Mammary epithelial cell (primary cell): ENCODE measurements at regions not wholly inside any gene's neighbourhood (a gene's known extent, or its start where the extent isn't known, plus 50 kb on each side); places are given as distances from the start of the nearest gene placed in this dataset.

Experiments
- CTCF ChIP-seq, 2 donors: IDR thresholded peaks in 1 of 2; conservative IDR thresholded peaks in 1 of 2; 2 replicates each; pipeline ENCODE4 v1.5.1; 2011 to 2012; ENCODE audit warnings: inconsistent platforms in 2 of 2, low read length in 2 of 2, mild to moderate bottlenecking in 2 of 2, control low read depth in 1 of 2, low read depth in 1 of 2; ENCODE audit not compliant: insufficient read depth in 1 of 2; ENCODE audit errors: extremely low read depth in 1 of 2
- EZH2 ChIP-seq: IDR thresholded peaks from 2 replicates; pipeline ENCODE4 v1.6.1; 2012; ENCODE audit warnings: low read length, inconsistent platforms, borderline replicate concordance

DNA sequence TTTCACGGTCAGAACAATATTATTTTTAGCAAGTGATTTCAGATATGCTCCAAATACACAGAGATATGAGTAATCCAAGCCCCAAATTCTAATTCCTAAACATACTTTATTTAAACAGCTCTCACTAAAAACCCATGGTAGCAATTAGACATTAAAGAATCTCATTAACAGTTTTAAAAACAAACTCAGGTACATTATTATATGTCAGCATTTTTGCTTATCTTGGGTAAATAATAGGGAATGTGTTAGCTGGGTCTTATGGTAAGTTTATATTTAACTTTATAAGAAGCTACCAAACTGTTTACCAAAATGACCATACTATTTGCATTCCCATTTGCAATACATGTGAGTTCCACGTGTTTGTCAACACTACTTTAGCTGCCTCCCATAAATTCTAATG, 511.1 kb downstream of the HTR1A start:
- no peak for TF ChIP-seq CTCF (conservative IDR thresholded peaks at IDR 0.05 in 1 of 2, IDR thresholded peaks at IDR 0.05 in 1 of 2; ENCODE audit: extremely low read depth in 1 of 2, insufficient read depth in 1 of 2, low read depth in 1 of 2, low read length in 2 of 2)
- TF ChIP-seq EZH2 = no peak
